CD8-positive, alpha-beta memory T cell (primary cell): ENCODE measurements at regions not wholly inside any gene's neighbourhood (a gene's known extent, or its start where the extent isn't known, plus 50 kb on each side); places are given as distances from the start of the nearest gene placed in this dataset.

Source experiments
- CTCF ChIA-PET: fragments of 350-600 bp; sonication (Branson Sonifier 250); formaldehyde crosslinking; loops from one replicate; lab custom pipeline; 2021; ENCODE audit warnings: antibody characterized with exemption; lab: Charles Lee
- POLR2A ChIA-PET: fragments of 350-600 bp; sonication (Branson Sonifier 250); formaldehyde crosslinking; loops from one replicate; lab custom pipeline; 2021; ENCODE audit warnings: antibody characterized with exemption; lab: Charles Lee
- DNase-seq, 5 donors: peaks; one replicate each; pipeline versions ENCODE4 v3.0.0 to v3.0.0-alpha.2; 2020 to 2022; ENCODE audit warnings: mixed read lengths in 1 of 5
- H3K27ac ChIP-seq: one replicate; pipeline ENCODE4 v1.7.0; 2013; ENCODE audit warnings: low read depth, mild to moderate bottlenecking, low read length, moderate library complexity
- H3K27me3 ChIP-seq: 2 replicates; pipeline ENCODE4 v1.7.0; 2013; ENCODE audit warnings: low read length, mild to moderate bottlenecking; ENCODE audit not compliant: insufficient read depth, poor library complexity, severe bottlenecking
- H3K36me3 ChIP-seq: 2 replicates; pipeline ENCODE4 v1.7.0; 2013; ENCODE audit warnings: mild to moderate bottlenecking, low read length, moderate library complexity; ENCODE audit not compliant: insufficient read depth
- H3K4me1 ChIP-seq: 2 replicates; pipeline ENCODE4 v1.7.0; 2013; ENCODE audit warnings: mild to moderate bottlenecking, low read length, moderate library complexity; ENCODE audit not compliant: insufficient read depth
- H3K4me3 ChIP-seq: 2 replicates; pipeline ENCODE4 v1.7.0; 2013; ENCODE audit warnings: mild to moderate bottlenecking, low read length
- H3K9me3 ChIP-seq: 2 replicates; pipeline ENCODE4 v1.7.0; 2013; ENCODE audit warnings: mild to moderate bottlenecking, low read length
- H3K27ac Mint-ChIP-seq, 8 donors: one replicate each; pipeline ENCODE4 v1.8.0; 2020 to 2021; ENCODE audit warnings: mixed read lengths in 8 of 8, mild to moderate bottlenecking in 6 of 8, inconsistent platforms in 3 of 8, moderate library complexity in 3 of 8
- H3K27me3 Mint-ChIP-seq, 2 donors: one replicate each; pipeline ENCODE4 v1.8.0; 2020 to 2021; ENCODE audit warnings: mixed read lengths in 2 of 2, mild to moderate bottlenecking in 1 of 2, moderate library complexity in 1 of 2
- H3K36me3 Mint-ChIP-seq, 3 donors: one replicate each; pipeline ENCODE4 v1.8.0; 2020 to 2021; ENCODE audit warnings: mixed read lengths in 3 of 3, inconsistent platforms in 1 of 3, mild to moderate bottlenecking in 1 of 3
- H3K4me1 Mint-ChIP-seq, 3 donors: one replicate each; pipeline ENCODE4 v1.8.0; 2020 to 2021; ENCODE audit warnings: mixed read lengths in 3 of 3, inconsistent platforms in 1 of 3, mild to moderate bottlenecking in 1 of 3
- H3K4me3 Mint-ChIP-seq, 7 donors: one replicate each; pipeline ENCODE4 v1.8.0; 2020 to 2021; ENCODE audit warnings: mixed read lengths in 7 of 7, mild to moderate bottlenecking in 6 of 7, moderate library complexity in 4 of 7, inconsistent platforms in 2 of 7
- H3K9me3 Mint-ChIP-seq, 5 donors: one replicate each; pipeline ENCODE4 v1.8.0; 2020 to 2022; ENCODE audit warnings: mixed read lengths in 5 of 5, mild to moderate bottlenecking in 3 of 5, moderate library complexity in 2 of 5, inconsistent platforms in 1 of 5

GRCh38 chr2:168355121-168355520, 101.0 kb upstream of the CERS6 start:
- Mint-ChIP-seq H3K27me3 (no peaks in the 10 kb centered on the region), H3K9me3 (peaks cover 0 to 5% (median 0%) of the 10 kb centered on the region in 5 donors), H3K4me1 (peaks cover 14 to 34% (median 26%) of the 10 kb centered on the region in 3 donors), H3K4me3 (no peak overlapping the region), H3K27ac (peak overlapping the region in 1 of 8 donors; percentile 61), H3K36me3 (no peaks in the 10 kb centered on the region)
- CTCF ChIA-PET = no interaction called here
- Histone ChIP-seq H3K9me3 (no peaks in the 10 kb centered on the region), H3K4me3 (no peak overlapping the region), H3K36me3 (no peaks in the 10 kb centered on the region), H3K4me1 (peaks cover 14% of the 10 kb centered on the region), H3K27ac (no peak overlapping the region), H3K27me3 (no peaks in the 10 kb centered on the region)
- POLR2A ChIA-PET = no interaction called here
- no peak for DNase-seq

GRCh38 chr2:168355779-168356476, 100.1 kb upstream of the CERS6 start:
- Histone ChIP-seq H3K4me3 (no peak overlapping the region), H3K36me3 (no peaks in the 10 kb centered on the region), H3K27ac (no peak overlapping the region), H3K27me3 (no peaks in the 10 kb centered on the region), H3K4me1 (peaks cover 14% of the 10 kb centered on the region), H3K9me3 (no peaks in the 10 kb centered on the region)
- no peak for DNase-seq
- POLR2A ChIA-PET = no interaction called here
- H3K9me3 Mint-ChIP-seq = peaks cover 0 to 5% (median 0%) of the 10 kb centered on the region in 5 donors
- no peak overlapping the region for H3K27ac Mint-ChIP-seq
- H3K27me3 Mint-ChIP-seq = no peaks in the 10 kb centered on the region
- peaks cover 0 to 4% (median 0%) of the 10 kb centered on the region in 3 donors for H3K36me3 Mint-ChIP-seq
- H3K4me3 Mint-ChIP-seq = no peak overlapping the region
- CTCF ChIA-PET = interaction anchor here (1.3 kb wide), 1 partner anchor 237 kb away, joined by 3 read pairs; no protein-coding TSS in a partner anchor
- H3K4me1 Mint-ChIP-seq = peaks cover 14 to 34% (median 26%) of the 10 kb centered on the region in 3 donors

- Histone ChIP-seq H3K36me3 (no peaks in the 10 kb centered on the region), H3K27ac (no peak overlapping the region), H3K9me3 (no peaks in the 10 kb centered on the region), H3K4me1 (peaks cover 14% of the 10 kb centered on the region), H3K4me3 (no peak overlapping the region), H3K27me3 (no peaks in the 10 kb centered on the region)
- H3K36me3 Mint-ChIP-seq = peaks cover 0 to 4% (median 0%) of the 10 kb centered on the region in 3 donors
- ChIA-PET POLR2A (no interaction called here), CTCF (interaction anchor here (1.3 kb wide), 1 partner anchor 237 kb away, joined by 3 read pairs; no protein-coding TSS in a partner anchor)
- H3K4me3 Mint-ChIP-seq = no peak overlapping the region
- H3K27ac Mint-ChIP-seq = no peak overlapping the region
- H3K27me3 Mint-ChIP-seq = no peaks in the 10 kb centered on the region
- no peak for DNase-seq
- H3K9me3 Mint-ChIP-seq = peaks cover 0 to 5% (median 0%) of the 10 kb centered on the region in 5 donors
- peaks cover 14 to 34% (median 26%) of the 10 kb centered on the region in 3 donors for H3K4me1 Mint-ChIP-seq
Measured at GRCh38 chr2:168356477-168356835, 99.6 kb upstream of the CERS6 start.

GRCh38 chr2:168357797-168358472, 98.1 kb upstream of the CERS6 start:
- POLR2A ChIA-PET = no interaction called here
- no peak for DNase-seq
- Histone ChIP-seq H3K9me3 (no peaks in the 10 kb centered on the region), H3K27ac (no peak overlapping the region), H3K4me3 (no peak overlapping the region), H3K27me3 (no peaks in the 10 kb centered on the region), H3K36me3 (no peaks in the 10 kb centered on the region), H3K4me1 (peaks cover 14% of the 10 kb centered on the region)
- Mint-ChIP-seq H3K4me3 (no peak overlapping the region), H3K27me3 (peaks cover 0 to 2% of the 10 kb centered on the region in 2 donors), H3K27ac (no peak overlapping the region), H3K9me3 (peaks cover 0 to 4% (median 0%) of the 10 kb centered on the region in 5 donors), H3K36me3 (peaks cover 0 to 8% (median 0%) of the 10 kb centered on the region in 3 donors), H3K4me1 (peaks cover 14 to 34% (median 26%) of the 10 kb centered on the region in 3 donors)
- CTCF ChIA-PET = interaction anchor here (0.9 to 1.5 kb wide), 2 partner anchors 9 to 12 kb away, joined by 3 to 4 read pairs; no protein-coding TSS in a partner anchor

GRCh38 chr2:168359082-168359481, 97.0 kb upstream of the CERS6 start:
- peak overlapping the region in 1 of 7 donors; percentile 3 for H3K4me3 Mint-ChIP-seq
- CTCF ChIA-PET = no interaction called here

GRCh38 chr2:168363347-168364092, 92.6 kb upstream of the CERS6 start:
- Histone ChIP-seq H3K27me3 (no peaks in the 10 kb centered on the region), H3K4me1 (no peaks in the 10 kb centered on the region), H3K27ac (no peak overlapping the region), H3K36me3 (no peaks in the 10 kb centered on the region), H3K9me3 (no peaks in the 10 kb centered on the region), H3K4me3 (no peak overlapping the region)
- peaks cover 0 to 8% (median 8%) of the 10 kb centered on the region in 3 donors for H3K4me1 Mint-ChIP-seq
- H3K27ac Mint-ChIP-seq = no peak overlapping the region
- CTCF ChIA-PET = no interaction called here
- H3K27me3 Mint-ChIP-seq = peaks cover 0 to 2% of the 10 kb centered on the region in 2 donors
- H3K9me3 Mint-ChIP-seq = no peaks in the 10 kb centered on the region
- DNase-seq = no peak
- H3K36me3 Mint-ChIP-seq = peaks cover 0 to 8% (median 0%) of the 10 kb centered on the region in 3 donors
- no peak overlapping the region for H3K4me3 Mint-ChIP-seq
- POLR2A ChIA-PET = no interaction called here

More at GRCh38 chr2:168359082-168359481, 97.0 kb upstream of the CERS6 start:
- peaks cover 0 to 2% of the 10 kb centered on the region in 2 donors for H3K27me3 Mint-ChIP-seq
- no peaks in the 10 kb centered on the region for H3K9me3 Mint-ChIP-seq
- no peaks in the 10 kb centered on the region for H3K27me3 ChIP-seq
- no peak overlapping the region for H3K27ac Mint-ChIP-seq
- DNase-seq = no peak
- no peak overlapping the region for H3K4me3 ChIP-seq
- no peak overlapping the region for H3K27ac ChIP-seq
- peaks cover 14% of the 10 kb centered on the region for H3K4me1 ChIP-seq
- H3K36me3 Mint-ChIP-seq = peaks cover 0 to 8% (median 0%) of the 10 kb centered on the region in 3 donors
- H3K9me3 ChIP-seq = no peaks in the 10 kb centered on the region
- POLR2A ChIA-PET = no interaction called here
- peaks cover 14 to 34% (median 26%) of the 10 kb centered on the region in 3 donors for H3K4me1 Mint-ChIP-seq
- no peaks in the 10 kb centered on the region for H3K36me3 ChIP-seq

- no peak overlapping the region for H3K27ac ChIP-seq
- H3K4me1 ChIP-seq = no peaks in the 10 kb centered on the region
- no peak overlapping the region for H3K4me3 Mint-ChIP-seq
- H3K4me1 Mint-ChIP-seq = no peaks in the 10 kb centered on the region
- H3K4me3 ChIP-seq = no peak overlapping the region
- ChIA-PET POLR2A (no interaction called here), CTCF (no interaction called here)
- no peaks in the 10 kb centered on the region for H3K9me3 Mint-ChIP-seq
- H3K36me3 ChIP-seq = no peaks in the 10 kb centered on the region
- no peak overlapping the region for H3K27ac Mint-ChIP-seq
- no peaks in the 10 kb centered on the region for H3K27me3 ChIP-seq
- DNase-seq = no peak
- peaks cover 0 to 8% (median 0%) of the 10 kb centered on the region in 3 donors for H3K36me3 Mint-ChIP-seq
- peaks cover 0 to 2% of the 10 kb centered on the region in 2 donors for H3K27me3 Mint-ChIP-seq
- H3K9me3 ChIP-seq = no peaks in the 10 kb centered on the region
Measured at GRCh38 chr2:168365094-168365621, 90.9 kb upstream of the CERS6 start.
